Type B pancreatic cell (in vitro differentiated cells): ENCODE measurements at regions not wholly inside any gene's neighbourhood (a gene's known extent, or its start where the extent isn't known, plus 50 kb on each side); places are given as distances from the start of the nearest gene placed in this dataset.
A peak's percentile ranks its signal among the peaks of the same experiment; 100 is the strongest.

Source experiments
- DNase-seq: peaks from one replicate; pipeline ENCODE4 v3.0.0; 2021; ENCODE audit warnings: mixed read lengths; ENCODE audit not compliant: unreplicated experiment; ENCODE audit errors: extremely low spot score
- H3K27ac Mint-ChIP-seq: 2 replicates; pipeline ENCODE4 v1.8.0; 2021; ENCODE audit warnings: mild to moderate bottlenecking, mixed read lengths
- H3K27me3 Mint-ChIP-seq: 2 replicates; pipeline ENCODE4 v1.8.0; 2021; ENCODE audit warnings: mixed read lengths
- H3K36me3 Mint-ChIP-seq: 2 replicates; pipeline ENCODE4 v1.8.0; 2021; ENCODE audit warnings: mixed read lengths
- H3K4me1 Mint-ChIP-seq: one replicate; pipeline ENCODE4 v1.8.0; 2021; ENCODE audit warnings: mixed read lengths; ENCODE audit not compliant: unreplicated experiment
- H3K4me3 Mint-ChIP-seq: 2 replicates; pipeline ENCODE4 v1.8.0; 2021; ENCODE audit warnings: mild to moderate bottlenecking, mixed read lengths
- H3K9me3 Mint-ChIP-seq: 2 replicates; pipeline ENCODE4 v1.8.0; 2021; ENCODE audit warnings: mixed read lengths
- TF ChIP-seq, protein P1 (sequence below): fragments of 200-600 bp; sonication (generic); conservative IDR thresholded peaks from 2 replicates; pipeline ENCODE4 v1.5.0; 2021; ENCODE audit warnings: antibody characterized with exemption, mild to moderate bottlenecking

DNA sequence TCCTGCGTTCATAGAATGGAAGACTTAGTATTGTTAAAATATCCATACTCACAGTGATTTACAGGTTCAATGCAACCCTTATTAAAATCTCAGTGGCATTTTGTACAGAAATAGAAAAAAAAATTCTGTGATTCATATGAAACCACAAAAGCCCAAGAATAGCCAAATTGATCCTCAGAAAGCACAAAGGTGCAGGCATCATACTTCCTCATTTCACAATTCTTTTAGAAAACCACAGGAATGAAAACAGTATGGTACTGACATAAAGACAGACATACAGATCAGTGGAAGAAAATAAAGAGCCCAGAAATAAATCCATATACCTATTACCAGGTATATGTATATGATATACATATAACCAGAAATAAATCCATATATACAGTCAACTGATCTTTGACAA lies 86.8 kb upstream of the MEGF10 start:
- Mint-ChIP-seq H3K27me3 (no peaks in the 10 kb centered on the region), H3K4me1 (peaks cover 8% of the 10 kb centered on the region), H3K4me3 (no peak overlapping the region), H3K9me3 (no peaks in the 10 kb centered on the region), H3K36me3 (no peaks in the 10 kb centered on the region), H3K27ac (no peak overlapping the region)
- TF ChIP-seq, protein P1, sequence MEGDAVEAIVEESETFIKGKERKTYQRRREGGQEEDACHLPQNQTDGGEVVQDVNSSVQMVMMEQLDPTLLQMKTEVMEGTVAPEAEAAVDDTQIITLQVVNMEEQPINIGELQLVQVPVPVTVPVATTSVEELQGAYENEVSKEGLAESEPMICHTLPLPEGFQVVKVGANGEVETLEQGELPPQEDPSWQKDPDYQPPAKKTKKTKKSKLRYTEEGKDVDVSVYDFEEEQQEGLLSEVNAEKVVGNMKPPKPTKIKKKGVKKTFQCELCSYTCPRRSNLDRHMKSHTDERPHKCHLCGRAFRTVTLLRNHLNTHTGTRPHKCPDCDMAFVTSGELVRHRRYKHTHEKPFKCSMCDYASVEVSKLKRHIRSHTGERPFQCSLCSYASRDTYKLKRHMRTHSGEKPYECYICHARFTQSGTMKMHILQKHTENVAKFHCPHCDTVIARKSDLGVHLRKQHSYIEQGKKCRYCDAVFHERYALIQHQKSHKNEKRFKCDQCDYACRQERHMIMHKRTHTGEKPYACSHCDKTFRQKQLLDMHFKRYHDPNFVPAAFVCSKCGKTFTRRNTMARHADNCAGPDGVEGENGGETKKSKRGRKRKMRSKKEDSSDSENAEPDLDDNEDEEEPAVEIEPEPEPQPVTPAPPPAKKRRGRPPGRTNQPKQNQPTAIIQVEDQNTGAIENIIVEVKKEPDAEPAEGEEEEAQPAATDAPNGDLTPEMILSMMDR = no peak
- no peak for DNase-seq

DNA sequence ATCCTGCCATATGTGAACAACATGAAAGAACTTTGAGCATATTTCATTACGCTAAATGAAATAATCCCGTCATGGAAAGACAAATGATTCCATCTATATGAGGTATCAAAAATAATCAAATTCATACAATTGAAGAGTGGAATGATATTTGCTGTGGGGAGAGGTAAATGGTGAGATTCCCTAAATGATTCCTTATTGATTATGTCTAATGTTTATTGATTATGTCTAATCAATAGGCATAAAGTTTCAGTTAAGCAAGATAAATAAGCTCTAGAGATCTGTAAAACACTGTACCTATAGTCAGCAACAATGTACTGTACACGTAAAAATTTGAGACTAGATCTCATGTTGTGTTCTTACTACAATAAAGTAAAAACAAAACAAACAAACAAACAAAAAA lies 85.4 kb upstream of the MEGF10 start:
- TF ChIP-seq, protein P1 = no peak
- H3K27me3 Mint-ChIP-seq = no peaks in the 10 kb centered on the region
- H3K4me1 Mint-ChIP-seq = peaks cover 12% of the 10 kb centered on the region
- H3K36me3 Mint-ChIP-seq = no peaks in the 10 kb centered on the region
- H3K9me3 Mint-ChIP-seq = no peaks in the 10 kb centered on the region
- H3K27ac Mint-ChIP-seq = no peak overlapping the region
- H3K4me3 Mint-ChIP-seq = no peak overlapping the region
- DNase-seq = no peak

DNA sequence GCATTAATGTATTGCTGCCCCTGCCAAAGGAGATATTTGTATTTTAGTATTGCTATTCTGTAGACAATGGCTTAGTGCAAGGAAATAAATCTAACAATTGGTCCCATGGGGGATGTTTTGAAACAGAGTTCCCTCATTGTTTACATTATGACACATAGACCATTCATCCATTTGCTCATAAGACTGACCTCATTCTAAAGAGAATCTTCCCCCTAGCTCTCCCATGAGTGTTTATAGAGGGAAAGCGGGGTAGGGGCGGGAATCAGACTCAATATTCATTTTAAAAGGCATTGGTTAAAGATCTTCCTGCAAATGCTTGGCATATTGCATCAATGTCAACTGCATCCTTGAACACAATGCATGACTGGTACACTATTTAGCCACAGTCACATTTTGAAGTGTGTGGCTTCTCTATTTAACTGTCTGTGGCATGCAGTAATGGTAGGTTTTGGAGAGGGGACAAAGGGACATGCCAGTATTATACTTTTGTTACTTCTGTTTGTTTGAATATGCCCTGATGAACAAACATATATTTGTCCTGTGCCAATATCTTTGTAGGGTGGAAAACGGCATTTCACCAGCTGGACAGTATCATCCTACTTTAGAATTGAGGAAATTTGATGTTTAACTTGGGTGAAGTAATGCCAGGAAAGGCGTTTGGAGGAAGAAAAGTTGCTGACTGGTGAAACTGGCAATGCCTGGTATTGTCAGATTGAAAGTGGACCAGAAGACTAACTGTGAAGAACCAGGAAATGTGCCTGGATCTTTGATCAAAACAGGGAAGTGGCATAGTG lies 84.1 kb upstream of the MEGF10 start:
- no peak overlapping the region for H3K4me3 Mint-ChIP-seq
- peaks cover 21% of the 10 kb centered on the region for H3K4me1 Mint-ChIP-seq
- no peaks in the 10 kb centered on the region for H3K9me3 Mint-ChIP-seq
- no peaks in the 10 kb centered on the region for H3K27me3 Mint-ChIP-seq
- no peaks in the 10 kb centered on the region for H3K36me3 Mint-ChIP-seq
- TF ChIP-seq, protein P1 = no peak
- peak overlapping the region; percentile 16 for H3K27ac Mint-ChIP-seq
- no peak for DNase-seq

DNA sequence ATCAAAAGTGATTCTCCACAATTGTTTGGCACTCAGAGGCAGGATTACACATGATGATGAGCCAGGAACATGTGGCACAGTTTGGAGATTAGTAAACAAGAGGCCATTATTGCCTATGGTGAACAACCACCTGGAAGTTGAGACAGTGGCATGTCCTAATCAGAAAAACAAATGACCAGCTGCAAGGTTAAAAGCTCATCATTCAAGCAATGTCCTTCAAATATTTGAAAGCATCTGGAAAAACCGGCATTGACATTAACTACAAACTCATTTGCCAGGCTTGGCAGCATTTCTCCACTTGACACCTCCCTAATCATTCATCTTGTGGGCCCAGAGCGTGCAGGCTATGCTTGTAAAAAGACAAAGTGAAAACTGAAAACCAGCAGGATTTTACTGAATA lies 80.6 kb upstream of the MEGF10 start:
- H3K4me3 Mint-ChIP-seq = peak overlapping the region; percentile 71
- peaks cover 21% of the 10 kb centered on the region for H3K4me1 Mint-ChIP-seq
- no peak for DNase-seq
- TF ChIP-seq, protein P1 = no peak
- H3K27me3 Mint-ChIP-seq = no peaks in the 10 kb centered on the region
- H3K9me3 Mint-ChIP-seq = no peaks in the 10 kb centered on the region
- peak overlapping the region; percentile 81 for H3K27ac Mint-ChIP-seq
- H3K36me3 Mint-ChIP-seq = no peaks in the 10 kb centered on the region

DNA sequence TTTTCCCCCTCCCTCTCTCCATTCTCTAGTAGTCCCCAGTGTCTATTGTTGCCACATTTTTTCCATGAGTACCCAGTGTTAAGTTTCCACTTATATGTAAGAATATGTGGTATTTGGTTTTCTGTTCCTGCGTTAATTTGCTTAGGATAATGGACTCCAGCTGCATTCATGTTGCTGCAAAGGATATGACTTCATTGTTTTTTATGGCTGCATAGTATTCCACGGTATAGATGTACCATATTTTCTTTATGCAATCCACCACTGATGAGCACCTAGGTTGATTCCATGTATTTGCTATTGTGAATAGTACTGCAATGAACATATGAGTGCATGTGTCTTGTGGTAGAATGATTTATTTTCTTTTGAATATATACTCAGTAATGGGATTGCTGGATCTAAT lies 77.4 kb upstream of the MEGF10 start:
- no peaks in the 10 kb centered on the region for H3K9me3 Mint-ChIP-seq
- H3K27ac Mint-ChIP-seq = no peak overlapping the region
- TF ChIP-seq, protein P1 = no peak
- DNase-seq = no peak
- no peaks in the 10 kb centered on the region for H3K36me3 Mint-ChIP-seq
- no peak overlapping the region for H3K4me3 Mint-ChIP-seq
- H3K27me3 Mint-ChIP-seq = no peaks in the 10 kb centered on the region
- H3K4me1 Mint-ChIP-seq = peaks cover 13% of the 10 kb centered on the region

DNA sequence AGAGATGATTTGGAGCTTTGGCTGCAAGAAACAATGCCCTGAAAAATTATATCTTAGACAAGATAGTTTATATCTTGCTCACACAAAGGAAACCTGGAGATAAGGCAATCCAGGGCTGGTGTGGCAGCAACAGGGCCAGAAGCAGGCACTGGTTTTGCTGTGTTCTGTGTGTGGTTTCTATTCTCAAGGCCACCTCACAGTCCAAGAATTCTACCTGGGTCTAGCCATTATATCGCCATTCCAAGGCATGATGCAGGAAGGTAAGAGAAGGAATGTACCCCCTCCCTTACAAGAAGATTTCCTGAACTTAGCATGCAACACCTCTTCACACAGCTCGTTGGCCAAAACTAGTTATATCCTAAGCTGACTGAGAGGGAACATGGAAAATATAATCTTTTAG lies 74.5 kb upstream of the MEGF10 start:
- Mint-ChIP-seq H3K4me1 (peaks cover 3% of the 10 kb centered on the region), H3K27me3 (no peaks in the 10 kb centered on the region), H3K4me3 (no peak overlapping the region), H3K27ac (no peak overlapping the region), H3K36me3 (no peaks in the 10 kb centered on the region), H3K9me3 (no peaks in the 10 kb centered on the region)
- DNase-seq = no peak
- TF ChIP-seq, protein P1 = no peak
